GM23338 (cell line): ENCODE measurements at regions not wholly inside any gene's neighbourhood (a gene's known extent, or its start where the extent isn't known, plus 50 kb on each side); places are given as distances from the start of the nearest gene placed in this dataset.

Experiments used
- ATAC-seq: fragments of 200-7000 bp; cut with Tn5 transposase; 3 replicates; pipeline ENCODE4 v1.9.1; 2020
- DNase-seq: peaks from one replicate; pipeline ENCODE4 v3.0.0-alpha.2; 2015; ENCODE audit warnings: low spot score
- H2AFZ ChIP-seq: fragments of 200-600 bp; sonication (generic); 2 replicates; pipeline ENCODE4 v1.8.0; 2016; ENCODE audit warnings: antibody characterized with exemption, mild to moderate bottlenecking, moderate library complexity
- H3F3A ChIP-seq: fragments of 200-600 bp; sonication (generic); replicated peaks from 2 replicates; pipeline ENCODE4 v1.8.0; 2017; ENCODE audit warnings: antibody characterized with exemption, mixed run types, low read depth
- H3K27ac ChIP-seq: fragments of 200-600 bp; sonication (generic); 2 replicates; pipeline ENCODE4 v1.6.1; 2016; ENCODE audit warnings: low read depth
- H3K27me3 ChIP-seq: fragments of 200-600 bp; sonication (generic); 2 replicates; pipeline ENCODE4 v1.8.0; 2016; ENCODE audit warnings: mild to moderate bottlenecking, mixed run types, moderate library complexity; ENCODE audit not compliant: insufficient read depth
- H3K36me3 ChIP-seq: fragments of 200-600 bp; sonication (generic); 2 replicates; pipeline ENCODE4 v1.8.0; 2016; ENCODE audit warnings: mild to moderate bottlenecking; ENCODE audit not compliant: insufficient read depth
- H3K4me1 ChIP-seq: fragments of 200-600 bp; sonication (generic); 2 replicates; pipeline ENCODE4 v1.8.0; 2016; ENCODE audit warnings: mild to moderate bottlenecking, moderate library complexity; ENCODE audit not compliant: insufficient read depth
- H3K4me2 ChIP-seq: fragments of 200-600 bp; sonication (generic); 2 replicates; pipeline ENCODE4 v1.7.1; 2017; ENCODE audit warnings: mixed run types
- H3K4me3 ChIP-seq: fragments of 200-600 bp; sonication (generic); 2 replicates; pipeline ENCODE4 v1.6.1; 2016; ENCODE audit warnings: mixed run types
- H3K79me2 ChIP-seq: fragments of 200-600 bp; sonication (generic); replicated peaks from 2 replicates; pipeline ENCODE4 v1.8.0; 2017; ENCODE audit warnings: mild to moderate bottlenecking; ENCODE audit not compliant: insufficient read depth
- H3K9me2 ChIP-seq: fragments of 200-600 bp; sonication (generic); 2 replicates; pipeline ENCODE4 v1.8.0; 2017; ENCODE audit not compliant: insufficient read depth
- H4K20me1 ChIP-seq: fragments of 200-600 bp; sonication (generic); replicated peaks from 2 replicates; pipeline ENCODE4 v1.8.0; 2017; ENCODE audit warnings: mild to moderate bottlenecking; ENCODE audit not compliant: insufficient read depth
- H3K27ac Mint-ChIP-seq: 2 replicates; pipeline ENCODE4 v1.8.0; 2020; ENCODE audit warnings: inconsistent platforms, mild to moderate bottlenecking, moderate library complexity, mixed read lengths
- H3K27me3 Mint-ChIP-seq: 3 replicates; pipeline ENCODE4 v1.8.0; 2022; ENCODE audit warnings: low read depth, mild to moderate bottlenecking, moderate library complexity, mixed read lengths, inconsistent platforms; ENCODE audit not compliant: insufficient read depth, poor library complexity
- H3K36me3 Mint-ChIP-seq: 3 replicates; pipeline ENCODE4 v1.8.0; 2021; ENCODE audit warnings: low read depth, mild to moderate bottlenecking, inconsistent platforms, moderate library complexity, mixed read lengths
- H3K4me1 Mint-ChIP-seq: 3 replicates; pipeline ENCODE4 v1.8.0; 2020; ENCODE audit warnings: mild to moderate bottlenecking, inconsistent platforms, mixed read lengths
- H3K4me3 Mint-ChIP-seq: 3 replicates; pipeline ENCODE4 v1.8.0; 2021; ENCODE audit warnings: moderate library complexity, mild to moderate bottlenecking, inconsistent platforms, mixed read lengths
- H3K9me3 Mint-ChIP-seq: 3 replicates; pipeline ENCODE4 v1.8.0; 2020; ENCODE audit warnings: moderate library complexity, mild to moderate bottlenecking, inconsistent platforms, mixed read lengths
- CREB1 ChIP-seq: fragments of 250-450 bp; sonication (Bioruptor Pico); IDR thresholded peaks from 2 replicates; pipeline ENCODE4 v1.5.0; 2020; ENCODE audit warnings: low read depth, mild to moderate bottlenecking, moderate library complexity
- ETS1 ChIP-seq: IDR thresholded peaks from 2 replicates; pipeline ENCODE4 v1.6.1; 2016; ENCODE audit warnings: antibody characterized with exemption
- EZH2 ChIP-seq: fragments of 200-600 bp; sonication (generic); IDR thresholded peaks from one replicate; pipeline ENCODE4 v1.8.0; 2017; ENCODE audit warnings: antibody characterized with exemption, mild to moderate bottlenecking, low read depth; ENCODE audit not compliant: unreplicated experiment
- EZH2phosphoT487 ChIP-seq: fragments of 200-600 bp; sonication (generic); IDR thresholded peaks from one replicate; pipeline ENCODE4 v1.8.1; 2018; ENCODE audit warnings: antibody characterized with exemption; ENCODE audit not compliant: unreplicated experiment
- JUNB ChIP-seq: IDR thresholded peaks from one replicate; pipeline ENCODE4 v1.6.1; 2016; ENCODE audit warnings: antibody characterized with exemption; ENCODE audit not compliant: unreplicated experiment
- NANOG ChIP-seq: IDR thresholded peaks from 2 replicates; pipeline ENCODE4 v1.6.1; 2016; ENCODE audit warnings: antibody characterized with exemption, borderline replicate concordance
- POLR2AphosphoS5 ChIP-seq: IDR thresholded peaks from 2 replicates; pipeline ENCODE4 v1.6.1; 2016; ENCODE audit warnings: antibody characterized with exemption, low read depth
- REST ChIP-seq: IDR thresholded peaks from one replicate; pipeline ENCODE4 v1.6.1; 2018; ENCODE audit warnings: antibody characterized with exemption; ENCODE audit not compliant: unreplicated experiment
- STAT1 ChIP-seq: IDR thresholded peaks from one replicate; pipeline ENCODE4 v1.6.1; 2016; ENCODE audit warnings: antibody characterized with exemption; ENCODE audit not compliant: unreplicated experiment
- ZNF114 ChIP-seq: fragments of 250-450 bp; sonication (Bioruptor Pico); IDR thresholded peaks from 2 replicates; pipeline ENCODE4 v1.5.0; 2020; ENCODE audit warnings: mild to moderate bottlenecking, moderate library complexity
- ZNF331 ChIP-seq: fragments of 250-450 bp; sonication (Bioruptor Pico); IDR thresholded peaks from 2 replicates; pipeline ENCODE4 v1.5.0; 2020; ENCODE audit warnings: low read depth, mild to moderate bottlenecking, moderate library complexity
- ZNF462 ChIP-seq: fragments of 250-450 bp; sonication (Bioruptor Pico); IDR thresholded peaks from 2 replicates; pipeline ENCODE4 v1.5.0; 2020; ENCODE audit warnings: mild to moderate bottlenecking, moderate library complexity

GRCh38 chr2:173678186-173678585 is 287.0 kb downstream of the SP3 start:
- TF ChIP-seq POLR2AphosphoS5 (no peak), ZNF331 (CRISPR knock-in tag) (no peak), EZH2phosphoT487 (no peak), JUNB (no peak), NANOG (no peak), CREB1 (CRISPR knock-in tag) (no peak), REST (no peak), STAT1 (no peak), ETS1 (no peak), ZNF114 (CRISPR knock-in tag) (no peak), ZNF462 (CRISPR knock-in tag) (no peak), EZH2 (no peak)
- H3K9me2 ChIP-seq: peaks cover 4% of the 10 kb centered on the region; the same call in 1 of the 2 replicates
- H3K4me3 ChIP-seq: no peak overlapping the region
- H3K4me1 ChIP-seq: no peaks in the 10 kb centered on the region
- ATAC-seq (no peak), DNase-seq (no peak)
- H4K20me1 ChIP-seq: no peaks in the 10 kb centered on the region
- H3K79me2 ChIP-seq: no peaks in the 10 kb centered on the region
- H3F3A ChIP-seq: no peaks in the 10 kb centered on the region
- Mint-ChIP-seq H3K9me3 (peaks cover 9% of the 10 kb centered on the region; the same call in 2 of the 3 replicates), H3K4me3 (no peak overlapping the region), H3K27me3 (peaks cover 3% of the 10 kb centered on the region), H3K27ac (no peak overlapping the region), H3K36me3 (no peaks in the 10 kb centered on the region), H3K4me1 (peaks cover 5% of the 10 kb centered on the region)
- no peaks in the 10 kb centered on the region for H3K27me3 ChIP-seq
- no peaks in the 10 kb centered on the region for H3K36me3 ChIP-seq
- H2AFZ ChIP-seq: no peak overlapping the region
- H3K27ac ChIP-seq: no peak overlapping the region
- no peak overlapping the region for H3K4me2 ChIP-seq
